GM23248 (cell line): ENCODE measurements at regions not wholly inside any gene's neighbourhood (a gene's known extent, or its start where the extent isn't known, plus 50 kb on each side); places are given as distances from the start of the nearest gene placed in this dataset.

Experiments
- DNase-seq: peaks from one replicate; pipeline ENCODE4 v3.0.0-alpha.2; 2015
- H2AFZ ChIP-seq: fragments of 200-600 bp; sonication (generic); 2 replicates; pipeline ENCODE4 v1.6.1; 2016; ENCODE audit warnings: antibody characterized with exemption
- H3F3A ChIP-seq: fragments of 200-600 bp; sonication (generic); 2 replicates; pipeline ENCODE4 v1.6.1; 2016; ENCODE audit warnings: mild to moderate bottlenecking, antibody characterized with exemption, mixed run types; ENCODE audit not compliant: insufficient read depth
- H3K27ac ChIP-seq: fragments of 200-600 bp; sonication (generic); 2 replicates; pipeline ENCODE4 v1.5.1; 2016; ENCODE audit warnings: mild to moderate bottlenecking
- H3K27me3 ChIP-seq: fragments of 200-600 bp; sonication (generic); replicated peaks from 2 replicates; pipeline ENCODE4 v1.6.1; 2016; ENCODE audit warnings: mild to moderate bottlenecking; ENCODE audit not compliant: insufficient read depth
- H3K36me3 ChIP-seq: fragments of 200-600 bp; sonication (generic); 2 replicates; pipeline ENCODE4 v1.6.1; 2016; ENCODE audit warnings: low read depth, mild to moderate bottlenecking
- H3K4me1 ChIP-seq: fragments of 200-600 bp; sonication (generic); 2 replicates; pipeline ENCODE4 v1.6.1; 2016; ENCODE audit warnings: mild to moderate bottlenecking; ENCODE audit not compliant: insufficient read depth
- H3K4me2 ChIP-seq: fragments of 200-600 bp; sonication (generic); one replicate; pipeline ENCODE4 v1.6.1; 2016; ENCODE audit warnings: mild to moderate bottlenecking; ENCODE audit not compliant: unreplicated experiment
- H3K4me3 ChIP-seq: fragments of 200-600 bp; sonication (generic); 2 replicates; pipeline ENCODE4 v1.5.1; 2016; ENCODE audit warnings: mild to moderate bottlenecking
- H3K79me2 ChIP-seq: fragments of 200-600 bp; sonication (generic); 2 replicates; pipeline ENCODE4 v1.6.1; 2016; ENCODE audit warnings: mild to moderate bottlenecking; ENCODE audit not compliant: insufficient read depth
- H3K9ac ChIP-seq: fragments of 200-600 bp; sonication (generic); 2 replicates; pipeline ENCODE4 v1.6.1; 2016; ENCODE audit warnings: mild to moderate bottlenecking
- H3K9me2 ChIP-seq: fragments of 200-600 bp; sonication (generic); 2 replicates; pipeline ENCODE4 v1.6.1; 2016; ENCODE audit warnings: mixed run types, mild to moderate bottlenecking, moderate library complexity; ENCODE audit not compliant: insufficient read depth
- H3K9me3 ChIP-seq: fragments of 200-600 bp; sonication (generic); one replicate; pipeline ENCODE4 v1.6.1; 2017; ENCODE audit warnings: low read depth
- H4K20me1 ChIP-seq: fragments of 200-600 bp; sonication (generic); 2 replicates; pipeline ENCODE4 v1.6.0; 2016; ENCODE audit not compliant: insufficient read depth
- EZH2 ChIP-seq: fragments of 200-600 bp; sonication (generic); IDR thresholded peaks from 2 replicates; pipeline ENCODE4 v1.6.1; 2018; ENCODE audit warnings: antibody characterized with exemption, mild to moderate bottlenecking; ENCODE audit not compliant: insufficient read depth, poor library complexity, severe bottlenecking
- EZH2phosphoT487 ChIP-seq: fragments of 200-600 bp; sonication (generic); IDR thresholded peaks from 2 replicates; pipeline ENCODE4 v1.6.1; 2018; ENCODE audit warnings: antibody characterized with exemption, moderate library complexity, mild to moderate bottlenecking, low read depth; ENCODE audit not compliant: insufficient read depth
- WGBS, 2 experiments: methylation state at CpG; one replicate each; pipeline ENCODE4 v1.1.6; 2015 to 2017; ENCODE audit warnings: low lambda C conversion rate in 2 of 2, low coverage in 1 of 2; ENCODE audit errors: missing lambda C conversion rate in 2 of 2; 5-methylcytosine and 5-hydroxymethylcytosine counted together
- in situ Hi-C: fragments of 300-500 bp; cut with MboI; formaldehyde crosslinking; loops from 2 replicates; pipeline ENCODE4 v1.15.0; 2020

GRCh38 chr1:218699421-218699820, 354.3 kb downstream of the TGFB2 start:
- in situ Hi-C loops: no loop called here
- Histone ChIP-seq H3K79me2 (no peaks in the 10 kb centered on the region), H3K9me2 (no peaks in the 10 kb centered on the region), H3K27me3 (0 out of 2 replicates have a peak, but pooled peaks cover 3% of the 10 kb centered on the region), H3K36me3 (no peaks in the 10 kb centered on the region), H3K4me3 (no peak overlapping the region), H3K9me3 (no peaks in the 10 kb centered on the region), H3K4me2 (no peak overlapping the region), H4K20me1 (no peaks in the 10 kb centered on the region), H3F3A (no peaks in the 10 kb centered on the region), H3K9ac (no peak overlapping the region), H3K27ac (no peak overlapping the region), H2AFZ (no peak overlapping the region), H3K4me1 (no peaks in the 10 kb centered on the region)
- WGBS, 2 experiments: 61 to 66% methylated on average over 3 of the region's 3 CpGs
- no peak for TF ChIP-seq EZH2
- TF ChIP-seq EZH2phosphoT487: no peak
- DNase-seq: peak; percentile 11

GRCh38 chr1:218699865-218700264, 354.7 kb downstream of the TGFB2 start:
- no peak overlapping the region for H3K4me2 ChIP-seq
- no peaks in the 10 kb centered on the region for H4K20me1 ChIP-seq
- TF ChIP-seq EZH2phosphoT487 (no peak), EZH2 (no peak)
- H3K9me3 ChIP-seq: no peaks in the 10 kb centered on the region
- H3K36me3 ChIP-seq: no peaks in the 10 kb centered on the region
- DNase-seq: no peak
- no peak overlapping the region for H3K9ac ChIP-seq
- no peaks in the 10 kb centered on the region for H3K79me2 ChIP-seq
- no peak overlapping the region for H3K27ac ChIP-seq
- H3K4me1 ChIP-seq: peaks cover 1% of the 10 kb centered on the region; the same call in 1 of the 2 replicates
- no peak overlapping the region for H2AFZ ChIP-seq
- WGBS, 2 experiments: 96 to 100% methylated on average over 2 of the region's 2 CpGs
- peaks cover 2% of the 10 kb centered on the region; the same call in 1 of the 2 replicates for H3F3A ChIP-seq
- in situ Hi-C loops: no loop called here
- no peak overlapping the region for H3K4me3 ChIP-seq
- 0 out of 2 replicates have a peak, but pooled peaks cover 3% of the 10 kb centered on the region for H3K27me3 ChIP-seq
- H3K9me2 ChIP-seq: no peaks in the 10 kb centered on the region

GRCh38 chr1:218700666-218701065, 355.5 kb downstream of the TGFB2 start:
- 83 to 84% methylated on average over 7 of the region's 7 CpGs for WGBS, 2 experiments

DNA sequence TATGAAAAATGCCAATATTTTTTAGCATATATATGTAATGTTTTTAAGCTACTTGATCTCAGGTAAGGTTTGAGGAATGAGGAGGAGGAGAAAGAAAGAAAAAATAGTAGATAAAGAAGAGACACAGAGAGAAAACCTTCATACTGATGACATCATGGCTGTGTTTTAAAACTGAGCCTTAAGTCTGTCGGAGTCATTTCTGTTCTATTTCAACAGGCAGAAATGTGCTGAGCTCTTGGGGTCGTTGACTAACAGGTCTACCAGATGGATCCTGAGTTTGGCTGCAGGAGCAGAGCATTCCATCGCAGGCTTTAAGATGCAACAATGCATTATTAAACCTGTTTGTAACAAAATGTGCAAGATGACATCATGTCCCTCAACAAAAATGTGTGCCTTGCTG, 356.0 kb downstream of the TGFB2 start:
- no peaks in the 10 kb centered on the region for H3K9me2 ChIP-seq
- H3K9ac ChIP-seq: no peak overlapping the region
- DNase-seq: no peak
- H3K27me3 ChIP-seq: no peaks in the 10 kb centered on the region
- WGBS, 2 experiments: 71 to 72% methylated on average over 3 of the region's 3 CpGs
- H3K4me3 ChIP-seq: no peak overlapping the region
- H3K27ac ChIP-seq: no peak overlapping the region
- peaks cover 12% of the 10 kb centered on the region for H3K4me1 ChIP-seq
- no peaks in the 10 kb centered on the region for H4K20me1 ChIP-seq
- TF ChIP-seq EZH2phosphoT487: no peak
- no peak for TF ChIP-seq EZH2
- peaks cover 13% of the 10 kb centered on the region for H3F3A ChIP-seq
- no peak overlapping the region for H2AFZ ChIP-seq
- no peak overlapping the region for H3K4me2 ChIP-seq
- no peaks in the 10 kb centered on the region for H3K9me3 ChIP-seq
- in situ Hi-C loops: no loop called here
- no peaks in the 10 kb centered on the region for H3K36me3 ChIP-seq
- H3K79me2 ChIP-seq: no peaks in the 10 kb centered on the region

More at GRCh38 chr1:218700666-218701065, 355.5 kb downstream of the TGFB2 start:
- Histone ChIP-seq H3K36me3 (no peaks in the 10 kb centered on the region), H3K9ac (no peak overlapping the region), H3K27ac (no peak overlapping the region), H3K9me3 (no peaks in the 10 kb centered on the region), H3F3A (peaks cover 10% of the 10 kb centered on the region), H2AFZ (no peak overlapping the region), H3K9me2 (no peaks in the 10 kb centered on the region), H3K4me2 (no peak overlapping the region), H3K27me3 (no peaks in the 10 kb centered on the region), H3K4me3 (no peak overlapping the region), H4K20me1 (no peaks in the 10 kb centered on the region), H3K79me2 (no peaks in the 10 kb centered on the region), H3K4me1 (peaks cover 9% of the 10 kb centered on the region)
- no peak for DNase-seq
- no peak for TF ChIP-seq EZH2
- in situ Hi-C loops: no loop called here

DNA sequence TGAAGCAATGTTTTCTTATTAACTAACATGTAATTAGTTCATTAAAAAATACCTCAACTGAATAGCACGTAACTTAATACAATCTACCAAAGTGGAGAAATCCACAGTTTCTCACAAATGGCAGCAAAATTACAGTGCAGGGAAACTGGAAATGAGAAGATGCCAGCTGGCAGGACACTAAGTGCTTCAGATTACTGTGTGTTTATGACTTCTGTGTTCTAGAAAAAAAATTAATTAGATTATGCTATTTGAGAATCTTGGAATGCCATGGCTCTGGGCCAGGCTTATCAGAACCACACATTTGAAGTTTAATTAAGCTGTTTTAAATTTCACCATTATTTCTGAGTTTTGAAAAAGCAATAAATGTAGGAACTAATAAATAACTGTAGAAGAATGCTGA, 357.6 kb downstream of the TGFB2 start:
- Histone ChIP-seq H3K4me3 (no peak overlapping the region), H3K4me1 (peaks cover 17% of the 10 kb centered on the region), H3K27ac (no peak overlapping the region), H3K27me3 (no peaks in the 10 kb centered on the region), H3K9me3 (no peaks in the 10 kb centered on the region), H3K9ac (no peak overlapping the region), H2AFZ (no peak overlapping the region), H3F3A (peaks cover 25% of the 10 kb centered on the region), H4K20me1 (no peaks in the 10 kb centered on the region), H3K9me2 (no peaks in the 10 kb centered on the region), H3K79me2 (no peaks in the 10 kb centered on the region), H3K36me3 (no peaks in the 10 kb centered on the region), H3K4me2 (no peak overlapping the region)
- no peak for TF ChIP-seq EZH2phosphoT487
- TF ChIP-seq EZH2: no peak
- in situ Hi-C loops: no loop called here
- DNase-seq: no peak
- WGBS, 2 experiments: 98 to 100% methylated on average over 1 of the region's 1 CpG
